Transverse colon (tissue), 3 donors: ENCODE measurements at regions not wholly inside any gene's neighbourhood (a gene's known extent, or its start where the extent isn't known, plus 50 kb on each side); places are given as distances from the start of the nearest gene placed in this dataset.

ENCODE experiments used
- CTCF ChIP-seq, 5 experiments: fragments of 200-600 bp in 3 of 5; fragments of 450-650 bp in 2 of 5; sonication (generic) in 3 of 5; IDR thresholded peaks; 1 replicate in 2 of 5; 2 replicates in 3 of 5; pipeline ENCODE4 v1.5.1; 2016 to 2017; ENCODE audit warnings: antibody characterized with exemption in 5 of 5, inconsistent platforms in 3 of 5, mild to moderate bottlenecking in 2 of 5, moderate library complexity in 1 of 5
- POLR2A ChIP-seq: fragments of 450-650 bp; IDR thresholded peaks from one replicate; pipeline ENCODE4 v1.6.1; 2016; ENCODE audit warnings: antibody characterized with exemption, mild to moderate bottlenecking, moderate library complexity

GRCh38 chr9:110086537-110086936 is 121.4 kb downstream of the C9orf152 start:
- TF ChIP-seq CTCF (IDR thresholded peaks at IDR 0.05), result no peak
- TF ChIP-seq POLR2A, result no peak
